ENCODE measurements at regions not wholly inside any gene's neighbourhood (a gene's known extent, or its start where the extent isn't known, plus 50 kb on each side); places are given as distances from the start of the nearest gene placed in this dataset.

Small RNA genes in the stretch of these regions (small RNA-seq; reads per million reads assigned to genes)
- 0 reads per million in 2 experiments for gene AC126177.5
